ENCODE measurements at regions not wholly inside any gene's neighbourhood (a gene's known extent, or its start where the extent isn't known, plus 50 kb on each side); places are given as distances from the start of the nearest gene placed in this dataset.
"Not testable (repeated sequence)": the region's sequence is repeated elsewhere in the genome, so short reads cannot be mapped to it uniquely, and the experiment has no call there.

DNA sequence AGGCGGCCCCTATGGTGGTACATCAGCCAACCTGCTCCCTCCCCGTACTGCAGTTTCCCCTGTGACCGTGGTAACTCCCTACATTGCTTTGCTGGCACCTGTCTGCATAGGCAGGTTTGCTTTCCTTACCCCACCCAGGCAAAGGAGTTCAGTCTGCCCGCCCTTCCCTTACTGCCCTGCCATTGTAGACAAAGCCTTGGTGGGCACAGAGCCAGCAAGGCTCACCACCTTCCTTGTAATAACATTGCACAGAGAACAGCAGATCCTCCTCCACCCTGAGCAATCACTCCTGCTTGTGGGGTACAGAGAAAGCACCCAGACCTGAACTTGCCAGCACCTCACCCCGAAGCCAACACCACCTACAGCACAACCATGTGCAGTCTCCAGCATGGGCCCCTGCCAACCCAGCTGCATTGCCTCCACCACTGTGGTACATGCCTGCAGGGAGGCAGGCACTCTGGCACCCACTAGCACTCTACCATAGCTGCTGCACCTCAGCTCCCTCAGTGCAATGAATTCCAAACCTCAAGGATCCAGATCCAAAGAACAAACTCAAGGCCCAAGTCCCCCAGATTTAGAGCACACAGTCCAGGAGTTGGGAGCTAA, 192.7 kb upstream of the KCNMB2 start:
- TF ChIP-seq, protein P1, sequence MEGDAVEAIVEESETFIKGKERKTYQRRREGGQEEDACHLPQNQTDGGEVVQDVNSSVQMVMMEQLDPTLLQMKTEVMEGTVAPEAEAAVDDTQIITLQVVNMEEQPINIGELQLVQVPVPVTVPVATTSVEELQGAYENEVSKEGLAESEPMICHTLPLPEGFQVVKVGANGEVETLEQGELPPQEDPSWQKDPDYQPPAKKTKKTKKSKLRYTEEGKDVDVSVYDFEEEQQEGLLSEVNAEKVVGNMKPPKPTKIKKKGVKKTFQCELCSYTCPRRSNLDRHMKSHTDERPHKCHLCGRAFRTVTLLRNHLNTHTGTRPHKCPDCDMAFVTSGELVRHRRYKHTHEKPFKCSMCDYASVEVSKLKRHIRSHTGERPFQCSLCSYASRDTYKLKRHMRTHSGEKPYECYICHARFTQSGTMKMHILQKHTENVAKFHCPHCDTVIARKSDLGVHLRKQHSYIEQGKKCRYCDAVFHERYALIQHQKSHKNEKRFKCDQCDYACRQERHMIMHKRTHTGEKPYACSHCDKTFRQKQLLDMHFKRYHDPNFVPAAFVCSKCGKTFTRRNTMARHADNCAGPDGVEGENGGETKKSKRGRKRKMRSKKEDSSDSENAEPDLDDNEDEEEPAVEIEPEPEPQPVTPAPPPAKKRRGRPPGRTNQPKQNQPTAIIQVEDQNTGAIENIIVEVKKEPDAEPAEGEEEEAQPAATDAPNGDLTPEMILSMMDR (IDR thresholded peaks at IDR 0.05; ENCODE audit: low read length, missing control alignments): no peak
- DNase-seq (ENCODE audit: low read depth): no peak
- H3K4me3 ChIP-seq (replicated peaks; ENCODE audit: low read depth, low read length): no peak overlapping the region

DNA sequence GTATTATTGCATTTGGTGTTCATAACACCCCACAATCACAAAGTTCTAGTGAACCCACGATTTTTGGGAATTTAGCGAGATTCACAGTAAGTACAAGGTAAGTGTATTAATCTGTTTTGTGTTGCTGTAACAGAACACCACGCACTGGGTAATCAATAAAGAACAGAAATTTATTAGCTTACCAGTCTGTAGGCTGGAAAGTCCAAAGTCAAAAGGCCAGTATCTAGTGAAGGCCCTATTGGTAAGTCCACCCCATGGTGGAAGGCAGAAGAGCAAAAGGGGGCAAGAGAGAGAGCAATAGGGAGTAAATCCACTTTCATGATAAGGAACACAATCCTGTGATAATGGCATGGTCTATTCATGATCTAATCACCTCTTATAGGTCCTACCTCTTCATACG, 190.3 kb upstream of the KCNMB2 start:
- H3K4me3 ChIP-seq (replicated peaks; ENCODE audit: low read depth, low read length): no peak overlapping the region
- TF ChIP-seq, protein P1 (IDR thresholded peaks at IDR 0.05; ENCODE audit: low read length, missing control alignments): no peak
- DNase-seq (ENCODE audit: low read depth): no peak

DNA sequence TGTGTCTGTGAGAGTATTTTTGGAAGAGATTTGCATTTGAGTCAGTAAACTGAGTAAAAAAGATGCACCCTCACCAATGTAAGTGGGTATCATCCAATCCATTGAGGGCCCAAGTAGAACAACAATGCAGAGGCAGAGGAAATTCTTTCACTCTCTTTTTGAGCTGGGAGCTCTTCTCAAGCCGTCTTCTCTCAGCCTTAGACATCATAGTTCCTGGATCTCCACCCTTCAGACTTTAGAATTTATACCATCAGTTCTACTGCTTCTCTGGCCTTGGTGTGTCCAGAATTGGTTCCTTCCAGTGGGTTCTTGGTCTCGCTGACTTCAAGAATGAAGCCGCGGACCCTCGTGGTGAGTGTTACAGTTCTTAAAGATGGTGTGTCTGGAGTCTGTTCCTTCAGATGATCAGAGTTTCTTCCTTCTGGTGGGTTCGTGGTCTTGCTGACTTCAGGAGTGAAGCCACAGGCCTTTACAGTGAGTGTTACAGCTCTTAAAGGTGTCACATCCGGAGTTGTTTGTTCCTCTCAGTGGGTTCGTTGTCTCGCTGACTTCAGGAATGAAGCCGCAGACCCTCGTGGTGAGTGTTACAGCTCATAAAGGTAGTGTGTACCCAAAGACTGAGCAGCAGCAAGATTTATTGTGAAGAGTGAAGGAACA, 187.5 kb upstream of the KCNMB2 start:
- not testable (repeated sequence) for H3K4me3 ChIP-seq (replicated peaks; ENCODE audit: low read depth, low read length); DNase-seq (ENCODE audit: low read depth)

DNA sequence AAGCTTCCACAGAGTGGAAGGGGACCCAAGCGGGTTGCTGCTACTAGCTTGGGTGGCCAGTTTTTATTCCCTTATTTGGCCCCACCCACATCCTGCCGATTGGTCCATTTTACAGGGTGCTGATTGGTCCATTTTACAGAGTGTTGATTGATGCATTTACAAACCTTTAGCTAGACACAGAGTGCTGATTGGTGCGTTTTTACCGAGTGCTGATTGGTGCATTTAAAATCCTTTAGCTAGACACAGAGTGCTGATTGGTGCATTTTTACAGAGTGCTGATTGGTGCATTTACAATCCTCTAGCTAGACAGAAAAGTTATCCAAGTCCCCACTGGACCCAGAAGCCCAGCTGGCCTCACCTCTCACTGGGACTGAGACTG, 187.0 kb upstream of the KCNMB2 start:
- DNase-seq (ENCODE audit: low read depth): not testable (repeated sequence)

DNA sequence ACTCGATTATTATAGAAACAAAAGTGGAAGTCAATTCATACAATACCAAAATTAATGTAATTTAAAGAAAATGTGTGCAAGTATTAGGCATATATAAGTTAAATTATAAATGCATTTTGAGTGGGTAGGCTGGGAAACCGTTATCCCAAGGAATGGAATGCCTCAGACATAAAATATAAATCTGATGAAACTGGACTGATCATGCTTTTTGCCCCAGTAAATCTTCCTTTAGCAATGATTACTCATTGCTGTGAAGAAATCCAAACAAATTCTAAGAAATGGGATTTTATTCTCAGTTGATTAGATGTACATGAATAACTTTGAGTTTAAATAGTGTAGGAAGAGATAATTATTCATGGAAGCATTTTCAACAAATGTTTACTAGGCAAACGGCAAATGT, 185.5 kb upstream of the KCNMB2 start:
- TF ChIP-seq, protein P1 (IDR thresholded peaks at IDR 0.05; ENCODE audit: low read length, missing control alignments): no peak
- no peak overlapping the region for H3K4me3 ChIP-seq (replicated peaks; ENCODE audit: low read depth, low read length)
- peak; percentile 52 for DNase-seq (ENCODE audit: low read depth)

More for the DNA sequence above, 187.0 kb upstream of the KCNMB2 start:
- not testable (repeated sequence) for H3K4me3 ChIP-seq (replicated peaks; ENCODE audit: low read depth, low read length)

DNA sequence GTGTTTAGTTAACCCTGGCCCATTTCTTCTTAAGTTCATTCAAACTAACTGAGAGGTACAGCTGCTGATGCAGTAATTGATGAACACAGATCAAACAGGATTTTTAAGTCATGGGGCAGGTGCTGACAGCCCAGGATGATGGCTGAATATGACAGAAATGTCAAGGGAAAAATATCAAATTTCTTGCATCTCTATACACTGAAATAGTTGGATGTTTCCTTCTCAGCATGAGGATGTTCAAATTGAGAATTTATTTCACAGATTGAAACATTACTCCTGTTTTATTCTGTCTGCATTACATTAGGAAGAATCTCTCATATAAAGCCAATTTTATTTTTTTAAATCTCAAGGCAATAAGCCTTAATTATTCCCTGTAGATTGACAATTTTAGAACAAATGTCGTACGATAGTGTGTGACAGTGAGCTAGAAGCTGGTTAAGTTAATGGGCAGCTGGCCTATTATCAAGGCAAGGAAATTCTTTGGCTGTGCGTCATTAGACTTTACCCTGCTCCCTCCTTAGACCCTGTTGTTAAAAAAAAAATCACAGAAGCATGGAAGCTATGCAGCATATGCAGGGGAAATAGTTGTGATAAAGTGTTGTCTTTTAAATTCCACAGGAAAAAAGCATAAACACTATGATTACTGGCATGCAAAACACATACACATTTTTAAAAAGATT, 183.8 kb upstream of the KCNMB2 start:
- peak; percentile 93 for DNase-seq (ENCODE audit: low read depth)

DNA sequence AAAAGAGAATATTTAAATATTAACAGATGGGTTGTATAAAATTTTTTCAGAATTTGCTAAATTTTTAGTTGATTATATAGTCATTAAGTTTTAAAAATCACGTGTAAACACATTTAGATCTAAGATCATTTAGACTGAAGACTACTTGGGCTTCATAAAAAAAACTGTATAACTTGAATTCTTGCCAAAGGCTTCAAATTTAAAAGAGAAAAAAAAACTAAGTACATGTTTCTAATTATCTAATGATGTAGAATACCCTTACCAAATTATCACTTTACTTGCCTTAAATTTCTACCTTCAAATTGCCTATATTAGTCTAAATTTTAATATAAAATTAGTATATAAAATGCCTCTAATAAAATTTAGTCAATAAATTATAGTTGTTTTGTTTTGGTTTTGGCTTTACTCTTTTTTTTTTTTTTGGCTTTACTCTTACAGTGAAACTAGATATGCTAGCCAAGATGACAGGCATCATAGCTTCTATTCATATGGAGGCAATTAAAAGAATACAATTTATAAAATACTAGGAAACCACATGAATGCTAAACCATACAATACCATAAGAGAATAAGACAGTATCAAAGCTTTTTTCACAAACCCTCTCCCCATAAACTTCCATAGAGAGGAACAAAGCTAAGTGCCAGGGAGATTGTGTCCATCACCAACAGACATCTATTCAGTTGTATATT, 183.1 kb upstream of the KCNMB2 start:
- no peak overlapping the region for H3K4me3 ChIP-seq (replicated peaks; ENCODE audit: low read depth, low read length)
- no peak for DNase-seq (ENCODE audit: low read depth)
- TF ChIP-seq, protein P1 (IDR thresholded peaks at IDR 0.05; ENCODE audit: low read length, missing control alignments): no peak

More for the DNA sequence above, 183.8 kb upstream of the KCNMB2 start:
- no peak overlapping the region for H3K4me3 ChIP-seq (replicated peaks; ENCODE audit: low read depth, low read length)
- TF ChIP-seq, protein P1 (IDR thresholded peaks at IDR 0.05; ENCODE audit: low read length, missing control alignments): no peak

All from fibroblast of pulmonary artery (primary cell).